CD4-positive, alpha-beta T cell (primary cell): ENCODE measurements at regions not wholly inside any gene's neighbourhood (a gene's known extent, or its start where the extent isn't known, plus 50 kb on each side); places are given as distances from the start of the nearest gene placed in this dataset.

Experiments used
- ATAC-seq: fragments of 200-7000 bp; cut with Tn5 transposase; one replicate; pipeline ENCODE4 v1.10.0; 2022; ENCODE audit warnings: mild to moderate bottlenecking; ENCODE audit not compliant: poor library complexity
- CTCF ChIA-PET: fragments of 350-600 bp; sonication (Branson Sonifier 250); formaldehyde crosslinking; loops from one replicate; lab custom pipeline; 2021; ENCODE audit warnings: antibody characterized with exemption, inconsistent platforms; lab: Charles Lee
- POLR2A ChIA-PET: fragments of 350-600 bp; sonication (Branson Sonifier 250); formaldehyde crosslinking; loops from one replicate; lab custom pipeline; 2021; ENCODE audit warnings: antibody characterized with exemption, inconsistent platforms; lab: Charles Lee
- DNase-seq, 14 experiments: peaks; one replicate each; pipeline ENCODE4 v3.0.0-alpha.2; 2013 to 2020; ENCODE audit warnings: mixed read lengths in 2 of 14
- H3K27ac ChIP-seq, 2 donors: one replicate each; pipeline versions ENCODE4 v1.5.1 to v1.7.0; 2013; ENCODE audit warnings: low read length in 2 of 2, low read depth in 1 of 2, mild to moderate bottlenecking in 1 of 2
- H3K27me3 ChIP-seq, 2 experiments: 1 replicate in 1 of 2; 2 replicates in 1 of 2; pipeline versions ENCODE4 v1.6.1 to v1.7.0; 2013; ENCODE audit warnings: low read length in 2 of 2, control low read depth in 1 of 2, mild to moderate bottlenecking in 1 of 2, moderate library complexity in 1 of 2; ENCODE audit not compliant: insufficient read depth in 2 of 2, control insufficient read depth in 1 of 2
- H3K36me3 ChIP-seq: one replicate; pipeline ENCODE4 v1.6.1; 2013; ENCODE audit warnings: low read length, control low read depth; ENCODE audit not compliant: insufficient read depth
- H3K4me1 ChIP-seq: one replicate; pipeline ENCODE4 v1.6.1; 2013; ENCODE audit warnings: low read length, control low read depth; ENCODE audit not compliant: insufficient read depth
- H3K4me3 ChIP-seq: one replicate; pipeline ENCODE4 v1.5.1; 2013; ENCODE audit warnings: mild to moderate bottlenecking, low read length, moderate library complexity
- H3K9me3 ChIP-seq, 2 experiments: 1 replicate in 1 of 2; 2 replicates in 1 of 2; pipeline versions ENCODE4 v1.6.1 to v1.7.0; 2013; ENCODE audit warnings: low read length in 2 of 2, mild to moderate bottlenecking in 2 of 2, control low read depth in 1 of 2, moderate library complexity in 1 of 2; ENCODE audit not compliant: control insufficient read depth in 1 of 2, insufficient read depth in 1 of 2
- H3K27ac Mint-ChIP-seq: one replicate; pipeline ENCODE4 v1.8.0; 2020; ENCODE audit warnings: mixed read lengths
- H3K27me3 Mint-ChIP-seq: one replicate; pipeline ENCODE4 v1.8.0; 2021; ENCODE audit warnings: mixed read lengths
- H3K36me3 Mint-ChIP-seq: one replicate; pipeline ENCODE4 v1.8.0; 2021; ENCODE audit warnings: low read depth, mixed read lengths
- H3K4me1 Mint-ChIP-seq: one replicate; pipeline ENCODE4 v1.8.0; 2021; ENCODE audit warnings: low read depth, mixed read lengths
- H3K4me3 Mint-ChIP-seq: one replicate; pipeline ENCODE4 v1.8.0; 2020; ENCODE audit warnings: mild to moderate bottlenecking, mixed read lengths
- H3K9me3 Mint-ChIP-seq: one replicate; pipeline ENCODE4 v1.8.0; 2020; ENCODE audit warnings: mixed read lengths
- CTCF ChIP-seq: fragments of 200-600 bp; IDR thresholded peaks from one replicate; pipeline ENCODE4 v1.8.0; 2022; ENCODE audit warnings: antibody characterized with exemption, mild to moderate bottlenecking
- intact Hi-C, 2 experiments: fragments of 100-400 bp; cut with DNase I in 1 of 2; cut with micrococcal nuclease in 1 of 2; formaldehyde crosslinking; loops; one replicate each; pipeline versions ENCODE4 v1.15.1 to v1.9.0; 2023 to 2025; cut with DNase I, micrococcal nuclease

GRCh38 chr4:180966312-180966711 is 1276.9 kb upstream of the TENM3 start:
- no peaks in the 10 kb centered on the region for H3K36me3 Mint-ChIP-seq
- no peaks in the 10 kb centered on the region for H3K9me3 ChIP-seq
- H3K36me3 ChIP-seq: no peaks in the 10 kb centered on the region
- H3K4me1 ChIP-seq: no peaks in the 10 kb centered on the region
- POLR2A ChIA-PET: no interaction called here
- no peak for TF ChIP-seq CTCF
- no peaks in the 10 kb centered on the region for H3K27me3 ChIP-seq
- intact Hi-C loops: no loop called here
- H3K9me3 Mint-ChIP-seq: peaks cover 3% of the 10 kb centered on the region
- H3K4me3 ChIP-seq: no peak overlapping the region
- CTCF ChIA-PET: no interaction called here
- no peaks in the 10 kb centered on the region for H3K27me3 Mint-ChIP-seq
- H3K27ac ChIP-seq: no peak overlapping the region
- H3K4me3 Mint-ChIP-seq: no peak overlapping the region
- ATAC-seq: no peak
- DNase-seq: no peak
- H3K27ac Mint-ChIP-seq: no peak overlapping the region
- H3K4me1 Mint-ChIP-seq: no peaks in the 10 kb centered on the region

GRCh38 chr4:180967936-180968335 is 1275.3 kb upstream of the TENM3 start:
- CTCF ChIA-PET: no interaction called here

GRCh38 chr4:180973894-180974293 is 1269.3 kb upstream of the TENM3 start:
- Mint-ChIP-seq H3K9me3 (peaks cover 2% of the 10 kb centered on the region), H3K4me3 (no peak overlapping the region), H3K27me3 (no peaks in the 10 kb centered on the region), H3K27ac (no peak overlapping the region), H3K36me3 (no peaks in the 10 kb centered on the region), H3K4me1 (no peaks in the 10 kb centered on the region)
- intact Hi-C loops: no loop called here
- ChIA-PET POLR2A (no interaction called here), CTCF (no interaction called here)
- H3K27ac ChIP-seq: no peak overlapping the region
- H3K36me3 ChIP-seq: no peaks in the 10 kb centered on the region
- H3K4me1 ChIP-seq: no peaks in the 10 kb centered on the region
- H3K27me3 ChIP-seq: no peaks in the 10 kb centered on the region
- TF ChIP-seq CTCF: no peak
- DNase-seq: no peak
- H3K9me3 ChIP-seq: no peaks in the 10 kb centered on the region
- no peak overlapping the region for H3K4me3 ChIP-seq
- ATAC-seq: no peak

More at GRCh38 chr4:180967936-180968335, 1275.3 kb upstream of the TENM3 start:
- no peak overlapping the region for H3K27ac ChIP-seq
- Mint-ChIP-seq H3K9me3 (peaks cover 2% of the 10 kb centered on the region), H3K4me3 (no peak overlapping the region), H3K36me3 (no peaks in the 10 kb centered on the region), H3K27ac (no peak overlapping the region), H3K4me1 (no peaks in the 10 kb centered on the region), H3K27me3 (no peaks in the 10 kb centered on the region)
- intact Hi-C loops: no loop called here
- no peak overlapping the region for H3K4me3 ChIP-seq
- POLR2A ChIA-PET: no interaction called here
- no peaks in the 10 kb centered on the region for H3K27me3 ChIP-seq
- H3K4me1 ChIP-seq: no peaks in the 10 kb centered on the region
- H3K9me3 ChIP-seq: no peaks in the 10 kb centered on the region
- TF ChIP-seq CTCF: no peak
- DNase-seq (no peak), ATAC-seq (no peak)
- no peaks in the 10 kb centered on the region for H3K36me3 ChIP-seq
